SK-N-SH treated with all-trans-retinoic acid at 6 μM for 48 hours (cell line): ENCODE measurements at regions not wholly inside any gene's neighbourhood (a gene's known extent, or its start where the extent isn't known, plus 50 kb on each side); places are given as distances from the start of the nearest gene placed in this dataset.
A peak's percentile ranks its signal among the peaks of the same experiment; 100 is the strongest.

Experiments
- ATAC-seq: fragments of 200-7000 bp; cut with Tn5 transposase; 3 replicates; pipeline ENCODE4 v1.9.1; 2020; ENCODE audit warnings: mild to moderate bottlenecking, moderate library complexity
- ARNTL ChIP-seq: fragments of 450-650 bp; formaldehyde crosslinking; IDR thresholded peaks from 2 replicates; pipeline ENCODE4 v1.5.0; 2020; ENCODE audit warnings: low read depth, mild to moderate bottlenecking, moderate library complexity, borderline replicate concordance
- CREB5 ChIP-seq: fragments of 250-450 bp; sonication (Bioruptor Pico); IDR thresholded peaks from 2 replicates; pipeline ENCODE4 v1.5.1; 2020; ENCODE audit warnings: low read depth, mild to moderate bottlenecking, moderate library complexity
- CSDC2 ChIP-seq: fragments of 250-450 bp; sonication (Bioruptor Pico); IDR thresholded peaks from 2 replicates; pipeline ENCODE4 v1.5.0; 2020; ENCODE audit warnings: mild to moderate bottlenecking, moderate library complexity
- CSRNP3 ChIP-seq: fragments of 250-450 bp; sonication (Bioruptor Pico); IDR thresholded peaks from 2 replicates; pipeline ENCODE4 v1.5.1; 2021; ENCODE audit warnings: mild to moderate bottlenecking, moderate library complexity
- ESRRG ChIP-seq: fragments of 250-450 bp; sonication (Bioruptor Pico); IDR thresholded peaks from 2 replicates; pipeline ENCODE4 v1.6.1; 2021; ENCODE audit warnings: mild to moderate bottlenecking
- GLIS3 ChIP-seq: fragments of 250-450 bp; sonication (Bioruptor Pico); IDR thresholded peaks from 2 replicates; pipeline ENCODE4 v1.5.0; 2020; ENCODE audit warnings: mild to moderate bottlenecking, moderate library complexity
- ISL1 ChIP-seq: fragments of 250-450 bp; sonication (Bioruptor Pico); IDR thresholded peaks from 2 replicates; pipeline ENCODE4 v2.1.2; 2022; ENCODE audit warnings: mild to moderate bottlenecking, moderate library complexity
- PATZ1 ChIP-seq: fragments of 250-450 bp; sonication (Bioruptor Pico); IDR thresholded peaks from 2 replicates; pipeline ENCODE4 v1.8.0; 2020; ENCODE audit warnings: mild to moderate bottlenecking, moderate library complexity, borderline replicate concordance
- POU6F1 ChIP-seq: fragments of 250-450 bp; sonication (Bioruptor Pico); IDR thresholded peaks from 2 replicates; pipeline ENCODE4 v1.8.0; 2021; ENCODE audit warnings: low read depth, mild to moderate bottlenecking, moderate library complexity, borderline replicate concordance
- RARB ChIP-seq: fragments of 250-450 bp; sonication (Bioruptor Pico); IDR thresholded peaks from 2 replicates; pipeline ENCODE4 v1.8.0; 2021; ENCODE audit warnings: mild to moderate bottlenecking, moderate library complexity
- SNAI2 ChIP-seq: fragments of 250-450 bp; sonication (Bioruptor Pico); IDR thresholded peaks from 2 replicates; pipeline ENCODE4 v1.5.0; 2020; ENCODE audit warnings: mild to moderate bottlenecking, moderate library complexity
- TCF4 ChIP-seq: fragments of 250-450 bp; sonication (Bioruptor Pico); IDR thresholded peaks from 2 replicates; pipeline ENCODE4 v1.8.0; 2021; ENCODE audit warnings: mild to moderate bottlenecking, moderate library complexity, borderline replicate concordance
- TOX ChIP-seq: fragments of 250-450 bp; sonication (Bioruptor Pico); IDR thresholded peaks from 2 replicates; pipeline ENCODE4 v1.8.0; 2021; ENCODE audit warnings: mild to moderate bottlenecking, moderate library complexity, borderline replicate concordance
- TSHZ2 ChIP-seq: fragments of 250-450 bp; sonication (Bioruptor Pico); IDR thresholded peaks from 2 replicates; pipeline ENCODE4 v1.5.0; 2020; ENCODE audit warnings: mild to moderate bottlenecking, moderate library complexity
- ZC3H10 ChIP-seq: fragments of 250-450 bp; sonication (Bioruptor Pico); IDR thresholded peaks from 2 replicates; pipeline ENCODE4 v1.5.1; 2021; ENCODE audit warnings: mild to moderate bottlenecking, moderate library complexity
- ZFP3 ChIP-seq: fragments of 250-450 bp; sonication (Bioruptor Pico); IDR thresholded peaks from 2 replicates; pipeline ENCODE4 v1.5.0; 2020; ENCODE audit warnings: mild to moderate bottlenecking, moderate library complexity
- ZFP30 ChIP-seq: fragments of 450-650 bp; formaldehyde crosslinking; IDR thresholded peaks from 2 replicates; pipeline ENCODE4 v1.5.0; 2022; ENCODE audit warnings: mild to moderate bottlenecking, moderate library complexity
- ZNF70 ChIP-seq: fragments of 450-650 bp; formaldehyde crosslinking; IDR thresholded peaks from 2 replicates; pipeline ENCODE4 v1.5.0; 2020; ENCODE audit warnings: mild to moderate bottlenecking, moderate library complexity
- ZNF8 ChIP-seq: fragments of 450-650 bp; formaldehyde crosslinking; IDR thresholded peaks from 2 replicates; pipeline ENCODE4 v1.5.0; 2020; ENCODE audit warnings: mild to moderate bottlenecking, moderate library complexity

- no peak for TF ChIP-seq CSRNP3
- no peak for TF ChIP-seq TSHZ2 (CRISPR knock-in tag)
- no peak for TF ChIP-seq TCF4 (CRISPR knock-in tag)
- TF ChIP-seq ZNF8: no peak
Measured at GRCh38 chr9:99298614-99299013, 76.5 kb downstream of the SEC61B start (continued).

- TF ChIP-seq SNAI2 (CRISPR knock-in tag) (no peak), ZFP3 (CRISPR knock-in tag) (no peak), ZFP30 (CRISPR knock-in tag) (no peak), GLIS3 (no peak), POU6F1 (CRISPR knock-in tag) (no peak), ZNF8 (no peak), ZNF70 (CRISPR knock-in tag) (no peak), ISL1 (CRISPR knock-in tag) (no peak), RARB (no peak), PATZ1 (no peak), TCF4 (CRISPR knock-in tag) (no peak), ARNTL (no peak), ZC3H10 (CRISPR knock-in tag) (no peak), CSDC2 (CRISPR knock-in tag) (no peak), CREB5 (CRISPR knock-in tag) (no peak), TOX (CRISPR knock-in tag) (no peak), CSRNP3 (no peak), ESRRG (CRISPR knock-in tag) (no peak), TSHZ2 (CRISPR knock-in tag) (no peak)
- peak; percentile 86 for ATAC-seq
Measured at GRCh38 chr9:99299211-99300102, 77.4 kb downstream of the SEC61B start.
